Frontal cortex (tissue), 3 donors: ENCODE measurements at regions not wholly inside any gene's neighbourhood (a gene's known extent, or its start where the extent isn't known, plus 50 kb on each side); places are given as distances from the start of the nearest gene placed in this dataset.
"Not testable (repeated sequence)": the region's sequence is repeated elsewhere in the genome, so short reads cannot be mapped to it uniquely, and the experiment has no call there.

Experiments used
- DNase-seq, 2 donors: peaks; one replicate each; pipeline ENCODE4 v3.0.0; 2012; ENCODE audit warnings: low spot score in 2 of 2
- FAIRE-seq: peaks from 2 replicates; lab custom pipeline; 2012; peaks lifted over from hg19 to GRCh38; lab: Jason Lieb, UNC
- donor health status: control.
- donor health status: control.
- donor health status: control.

GRCh38 chr4:18626366-18626765 is 604.8 kb upstream of the LCORL start:
- DNase-seq (no peak), FAIRE-seq (no peak)

GRCh38 chr4:18621186-18621585 is 599.6 kb upstream of the LCORL start:
- FAIRE-seq = no peak
- no peak for DNase-seq

DNA sequence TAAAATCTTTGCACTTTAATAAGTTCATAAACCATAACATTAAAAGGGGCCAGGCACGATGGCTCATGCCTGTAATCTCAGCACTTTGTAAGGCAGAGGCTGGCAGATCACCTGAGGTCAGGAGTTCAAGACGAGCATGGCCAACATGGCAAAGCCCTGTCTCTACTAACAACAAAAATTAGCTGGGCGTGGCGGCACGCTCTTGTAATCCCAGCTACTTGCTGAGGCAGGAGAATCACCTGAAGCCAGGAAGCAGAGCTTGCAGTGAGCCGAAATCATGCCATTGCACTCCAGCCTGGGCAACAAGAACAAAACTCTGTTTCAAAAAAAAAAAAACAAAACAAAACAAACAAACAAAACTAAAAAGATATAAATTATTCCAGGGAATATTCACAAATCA is 595.2 kb upstream of the LCORL start:
- no peak for FAIRE-seq
- no peak for DNase-seq

DNA sequence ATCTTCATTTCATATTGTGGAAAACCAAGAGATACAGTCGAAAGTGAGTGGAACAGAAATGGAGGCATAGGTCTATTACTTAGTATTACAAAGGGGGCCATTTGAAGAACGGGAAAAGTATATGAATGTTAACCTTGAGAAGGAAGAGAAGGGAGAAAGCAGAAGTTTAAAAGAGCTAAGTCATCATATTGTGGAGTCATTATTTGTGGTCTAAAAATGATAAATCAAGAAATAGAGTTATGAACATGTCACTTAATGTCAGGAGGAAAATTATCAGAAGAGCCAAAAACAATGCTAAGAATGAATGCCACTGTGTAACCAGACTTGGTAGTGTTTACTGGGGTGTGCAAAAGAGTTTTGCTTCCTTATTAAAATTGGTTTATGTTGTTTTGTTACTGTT is 589.5 kb upstream of the LCORL start:
- DNase-seq (no peak), FAIRE-seq (no peak)

- DNase-seq = no peak
- FAIRE-seq = no peak
Measured at GRCh38 chr4:18608908-18609533, 587.5 kb upstream of the LCORL start.

DNA sequence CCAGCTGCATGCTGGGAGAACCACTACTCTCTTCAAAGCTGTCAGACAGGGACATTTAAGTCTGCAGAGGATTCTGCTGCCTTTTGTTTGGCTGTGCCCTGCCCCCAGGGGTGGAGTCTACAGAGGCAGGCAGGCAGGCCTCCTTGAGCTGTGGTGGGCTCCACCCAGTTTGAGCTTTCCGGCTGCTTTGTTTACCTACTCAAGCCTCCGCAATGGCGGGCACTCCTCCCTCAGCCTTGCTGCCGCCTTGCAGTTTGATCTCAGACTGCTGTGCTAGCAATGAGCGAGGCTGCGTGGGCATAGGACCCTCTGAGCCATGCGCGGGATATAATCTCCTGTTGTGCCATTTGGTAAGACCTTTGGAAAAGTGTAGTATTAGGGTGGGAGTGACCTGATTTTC is 581.1 kb upstream of the LCORL start:
- not testable (repeated sequence) for FAIRE-seq

GRCh38 chr4:18593297-18594002 is 571.9 kb upstream of the LCORL start:
- peak; percentile 96 for FAIRE-seq

More for the DNA sequence above, 581.1 kb upstream of the LCORL start:
- DNase-seq = not testable (repeated sequence)

DNA sequence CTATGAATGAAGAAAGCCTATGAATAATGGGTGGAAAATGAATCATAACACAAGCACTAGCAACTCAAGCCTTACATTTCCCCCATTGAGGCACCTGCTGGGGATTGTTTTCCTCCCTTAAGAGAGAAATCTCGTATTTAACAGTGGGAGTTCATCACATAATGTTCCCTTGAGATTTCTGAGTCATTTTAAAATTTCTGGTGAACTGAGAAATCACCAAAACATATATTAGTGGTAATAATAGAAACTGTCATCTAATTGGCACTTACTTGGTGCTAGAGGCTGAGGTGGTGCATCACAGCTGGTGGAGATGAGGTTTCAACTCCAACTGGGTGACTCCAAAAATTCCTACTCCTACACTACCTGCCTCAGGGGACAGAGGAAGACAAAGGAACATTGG is 561.3 kb upstream of the LCORL start:
- FAIRE-seq (no peak), DNase-seq (no peak)

More at GRCh38 chr4:18593297-18594002, 571.9 kb upstream of the LCORL start:
- peak; percentile 43 to 56 for DNase-seq

DNA sequence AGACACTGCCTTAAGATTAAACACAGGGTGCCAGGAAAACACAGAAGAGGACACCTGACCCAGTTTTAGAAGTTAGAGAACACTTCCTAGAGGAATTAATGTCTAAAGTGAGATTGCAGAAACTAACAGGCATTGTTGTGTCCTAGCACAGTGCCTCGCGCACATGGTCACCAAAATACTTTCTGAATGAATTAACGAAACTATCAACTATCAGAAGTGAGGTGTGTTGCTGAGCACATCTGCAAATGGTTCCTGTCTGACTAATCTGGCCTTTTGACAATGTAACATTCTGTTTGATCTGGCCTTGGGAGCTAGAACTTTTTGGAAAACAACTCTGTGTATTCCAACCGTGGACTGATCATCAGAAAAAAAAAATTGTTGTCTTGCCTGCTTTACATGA is 556.8 kb upstream of the LCORL start:
- no peak for FAIRE-seq

GRCh38 chr4:18572481-18572880 is 550.9 kb upstream of the LCORL start:
- FAIRE-seq (no peak), DNase-seq (no peak)

More for the DNA sequence above, 556.8 kb upstream of the LCORL start:
- DNase-seq = no peak

DNA sequence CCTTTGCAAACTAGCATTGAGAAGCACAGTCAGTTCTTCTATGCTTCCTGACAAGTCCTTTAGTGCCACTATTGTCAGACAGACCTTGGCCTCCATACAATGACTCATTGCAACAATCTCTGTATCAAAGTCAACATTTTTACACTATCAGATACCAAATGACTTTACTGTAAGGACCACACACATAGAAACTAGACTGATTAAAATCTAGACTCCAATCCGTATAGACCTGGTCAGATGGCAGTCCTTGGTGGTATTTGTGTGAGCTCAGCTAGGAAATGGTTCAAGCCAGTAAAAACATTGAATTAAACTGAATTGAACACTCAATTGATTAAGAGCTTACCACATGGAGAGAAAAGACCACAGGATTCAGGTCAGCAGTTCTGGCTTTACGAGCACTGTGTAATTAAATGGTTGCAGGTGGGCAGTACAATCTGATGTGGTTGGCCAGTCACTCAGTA is 549.8 kb upstream of the LCORL start:
- FAIRE-seq (no peak), DNase-seq (no peak)

DNA sequence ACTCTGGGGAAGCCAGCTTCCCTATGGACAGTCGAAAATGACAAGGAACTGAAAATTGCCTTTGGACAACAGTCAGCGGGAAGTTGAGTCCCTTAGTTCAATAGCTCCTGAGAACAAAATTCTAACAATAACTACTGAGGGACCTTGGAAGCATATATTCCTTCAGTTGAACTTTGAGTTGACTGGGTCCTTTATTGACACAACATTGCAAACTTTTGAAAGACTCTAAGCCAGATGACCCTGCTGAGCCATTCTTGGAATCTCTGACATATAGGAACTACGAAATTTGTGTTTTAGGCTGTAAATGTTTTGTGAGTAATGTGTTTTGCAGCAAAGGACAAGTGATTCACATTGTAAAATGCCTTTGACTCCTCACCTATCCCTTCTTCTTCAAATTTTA is 548.8 kb upstream of the LCORL start:
- DNase-seq (no peak), FAIRE-seq (no peak)

DNA sequence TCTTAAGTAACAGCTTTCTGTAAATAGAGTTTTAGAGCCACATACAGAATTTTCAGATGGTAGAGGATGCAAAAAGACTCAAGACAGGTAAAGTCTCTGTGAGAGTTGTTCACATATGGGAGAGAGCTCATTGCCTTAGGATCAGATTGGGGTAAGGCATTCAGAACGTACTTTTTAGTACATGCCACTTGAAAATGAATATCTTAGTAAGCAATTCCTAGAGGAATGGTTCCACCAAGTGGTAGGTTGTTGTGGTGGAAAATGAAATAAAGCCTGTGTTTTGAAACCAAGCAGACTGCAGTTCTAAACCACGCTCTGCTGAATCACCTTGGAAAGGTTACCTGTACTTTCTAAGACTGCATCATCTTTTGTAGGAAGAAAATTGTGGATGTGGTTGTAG is 547.0 kb upstream of the LCORL start:
- DNase-seq (no peak), FAIRE-seq (no peak)

DNA sequence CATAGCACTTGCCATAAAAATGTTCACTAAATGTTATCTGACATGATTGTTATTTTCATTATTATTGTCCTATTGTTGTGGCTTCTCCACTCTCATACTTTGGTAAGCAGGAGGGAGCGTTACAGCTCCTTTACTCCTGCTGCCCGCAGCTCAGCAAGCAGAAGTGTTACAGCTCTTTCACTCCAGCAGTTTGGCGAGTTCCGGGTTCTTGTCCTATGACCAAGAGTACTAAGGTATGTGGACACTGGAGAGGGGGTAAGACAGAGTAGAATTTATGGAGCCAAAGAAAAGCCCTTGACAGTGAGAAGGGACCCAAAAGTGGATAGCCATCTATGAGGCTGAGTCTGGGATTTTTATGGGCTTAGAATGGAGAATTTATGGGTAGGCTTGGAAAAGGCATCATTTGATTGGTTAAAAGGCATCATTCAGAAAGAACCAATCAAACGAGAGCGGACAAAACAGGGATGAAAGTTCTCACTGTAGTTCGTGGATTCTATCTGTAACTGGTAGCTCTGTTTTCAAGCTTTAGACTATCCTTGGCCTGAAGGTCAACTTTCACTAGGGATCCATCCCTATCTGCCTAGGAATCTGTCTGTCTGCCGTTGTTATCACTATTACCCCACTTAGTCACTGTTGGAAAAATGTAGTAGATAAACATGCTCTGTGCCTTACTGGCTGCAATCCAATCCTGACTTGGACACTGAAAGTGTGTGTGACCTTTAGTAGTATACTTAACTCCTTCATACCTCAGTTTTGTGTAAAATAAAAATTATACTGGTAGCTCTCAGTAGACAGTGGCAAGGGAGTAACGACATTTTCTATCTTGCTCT is 545.6 kb upstream of the LCORL start:
- DNase-seq = no peak
- no peak for FAIRE-seq

GRCh38 chr4:18559492-18559891 is 537.9 kb upstream of the LCORL start:
- no peak for FAIRE-seq
- DNase-seq = no peak

DNA sequence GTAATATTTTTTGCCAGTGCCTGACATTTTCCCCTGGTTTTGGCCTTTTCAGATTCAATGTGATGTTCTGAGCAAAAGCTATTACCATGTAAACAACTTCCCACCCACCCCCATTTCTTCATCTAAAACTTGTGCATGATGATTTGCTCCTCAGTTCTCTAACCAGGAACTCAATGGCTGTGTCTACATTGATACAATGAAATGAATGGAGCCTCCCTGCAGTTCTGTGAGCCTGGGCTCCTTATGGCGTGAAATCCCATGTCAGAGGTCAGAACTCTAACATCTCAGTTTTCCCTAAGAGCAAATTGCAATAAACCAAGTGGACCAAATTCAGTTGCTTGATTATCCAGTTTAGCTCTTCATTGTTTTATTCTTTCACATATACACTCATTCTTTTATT is 534.8 kb upstream of the LCORL start:
- DNase-seq = no peak
- no peak for FAIRE-seq

GRCh38 chr4:18540349-18540748 is 518.8 kb upstream of the LCORL start:
- no peak for DNase-seq
- FAIRE-seq = no peak

GRCh38 chr4:18538121-18538520 is 516.6 kb upstream of the LCORL start:
- no peak for FAIRE-seq

DNA sequence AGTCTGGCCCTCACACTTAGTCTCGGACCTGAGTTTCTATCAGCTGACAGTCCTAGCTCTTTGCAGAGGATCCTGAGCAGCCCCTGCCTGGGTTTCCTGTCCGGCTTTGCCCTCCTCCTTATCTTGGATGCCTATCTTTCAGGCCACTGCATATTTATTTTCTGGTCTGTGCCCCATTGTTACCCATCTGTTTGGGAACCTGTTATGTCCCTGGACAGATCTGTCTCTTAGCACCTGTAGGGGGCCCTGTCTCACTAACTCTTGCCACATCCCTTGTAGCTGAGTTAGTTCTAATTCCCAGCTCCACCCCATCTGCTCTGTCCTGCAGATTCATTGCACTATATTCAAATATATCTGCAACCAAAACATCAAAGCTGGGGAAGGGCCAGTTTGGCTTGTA is 514.9 kb upstream of the LCORL start:
- FAIRE-seq (no peak), DNase-seq (no peak)

More at GRCh38 chr4:18538121-18538520, 516.6 kb upstream of the LCORL start:
- no peak for DNase-seq

DNA sequence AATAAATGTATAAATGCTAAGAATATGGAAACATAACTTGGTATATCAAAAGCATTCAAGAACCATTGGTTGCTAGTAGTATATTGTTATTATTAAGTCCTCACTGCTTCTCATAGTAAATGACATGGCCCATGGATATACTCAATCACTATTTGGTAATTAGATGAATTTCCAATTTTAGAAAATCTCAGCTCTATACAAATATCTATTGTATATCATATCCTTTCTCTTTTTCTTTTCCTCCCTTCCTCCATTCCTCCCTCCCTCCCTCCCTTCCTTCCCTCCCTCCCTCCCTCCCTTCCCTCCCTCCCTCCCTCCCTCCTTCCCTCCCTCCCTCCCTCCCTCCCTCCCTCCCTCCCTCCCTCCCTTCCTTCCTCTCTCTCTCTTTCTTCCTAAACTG is 514.4 kb upstream of the LCORL start:
- FAIRE-seq (no peak), DNase-seq (no peak)

- DNase-seq (no peak), FAIRE-seq (no peak)
Measured at GRCh38 chr4:18533262-18533775, 511.8 kb upstream of the LCORL start.
